Activated naive CD8-positive, alpha-beta T cell treated with anti-CD3 and anti-CD28 coated beads for 36 hours (primary cell): ENCODE measurements at regions not wholly inside any gene's neighbourhood (a gene's known extent, or its start where the extent isn't known, plus 50 kb on each side); places are given as distances from the start of the nearest gene placed in this dataset.
"Not testable (repeated sequence)": the region's sequence is repeated elsewhere in the genome, so short reads cannot be mapped to it uniquely, and the experiment has no call there.

Experiments
- DNase-seq: peaks from one replicate; pipeline ENCODE4 v3.0.0; 2021
- H3K27ac Mint-ChIP-seq: one replicate; pipeline ENCODE4 v1.8.0; 2022; ENCODE audit warnings: mild to moderate bottlenecking, moderate library complexity, mixed read lengths
- H3K27me3 Mint-ChIP-seq: one replicate; pipeline ENCODE4 v1.8.0; 2022; ENCODE audit warnings: mild to moderate bottlenecking, mixed read lengths
- H3K36me3 Mint-ChIP-seq: one replicate; pipeline ENCODE4 v1.8.0; 2021; ENCODE audit warnings: mild to moderate bottlenecking, mixed read lengths
- H3K4me1 Mint-ChIP-seq: one replicate; pipeline ENCODE4 v1.8.0; 2021; ENCODE audit warnings: mixed read lengths
- H3K4me3 Mint-ChIP-seq: one replicate; pipeline ENCODE4 v1.8.0; 2022; ENCODE audit warnings: mild to moderate bottlenecking, moderate library complexity, mixed read lengths
- H3K9me3 Mint-ChIP-seq: one replicate; pipeline ENCODE4 v1.8.0; 2022; ENCODE audit warnings: mixed read lengths

GRCh38 chr2:122808286-122808969 is 1053.0 kb downstream of the TSN start:
- no peak for DNase-seq
- no peak overlapping the region for H3K27ac Mint-ChIP-seq
- H3K9me3 Mint-ChIP-seq, result peaks cover 3% of the 10 kb centered on the region
- no peak overlapping the region for H3K4me3 Mint-ChIP-seq
- no peaks in the 10 kb centered on the region for H3K4me1 Mint-ChIP-seq
- no peaks in the 10 kb centered on the region for H3K36me3 Mint-ChIP-seq
- H3K27me3 Mint-ChIP-seq, result no peaks in the 10 kb centered on the region

- not testable (repeated sequence) for DNase-seq, H3K36me3 Mint-ChIP-seq, H3K4me1 Mint-ChIP-seq, H3K4me3 Mint-ChIP-seq, H3K27me3 Mint-ChIP-seq, H3K27ac Mint-ChIP-seq, H3K9me3 Mint-ChIP-seq
Measured at GRCh38 chr2:122812214-122812613, 1056.8 kb downstream of the TSN start.

- H3K36me3 Mint-ChIP-seq, result no peaks in the 10 kb centered on the region
- no peak overlapping the region for H3K4me3 Mint-ChIP-seq
Measured at GRCh38 chr2:122815120-122815519, 1059.7 kb downstream of the TSN start.

GRCh38 chr2:122816803-122817202 is 1061.4 kb downstream of the TSN start:
- H3K27ac Mint-ChIP-seq, result no peak overlapping the region
- H3K9me3 Mint-ChIP-seq, result peaks cover 3% of the 10 kb centered on the region
- DNase-seq, result no peak
- no peak overlapping the region for H3K4me3 Mint-ChIP-seq
- H3K36me3 Mint-ChIP-seq, result no peaks in the 10 kb centered on the region
- H3K4me1 Mint-ChIP-seq, result no peaks in the 10 kb centered on the region
- no peaks in the 10 kb centered on the region for H3K27me3 Mint-ChIP-seq

More at GRCh38 chr2:122815120-122815519, 1059.7 kb downstream of the TSN start:
- DNase-seq, result no peak
- Mint-ChIP-seq H3K4me1 (no peaks in the 10 kb centered on the region), H3K27ac (no peak overlapping the region), H3K9me3 (peaks cover 6% of the 10 kb centered on the region), H3K27me3 (no peaks in the 10 kb centered on the region)

- H3K4me1 Mint-ChIP-seq, result no peaks in the 10 kb centered on the region
- no peaks in the 10 kb centered on the region for H3K9me3 Mint-ChIP-seq
- no peak overlapping the region for H3K27ac Mint-ChIP-seq
- H3K36me3 Mint-ChIP-seq, result no peaks in the 10 kb centered on the region
- H3K27me3 Mint-ChIP-seq, result no peaks in the 10 kb centered on the region
- DNase-seq, result no peak
- no peak overlapping the region for H3K4me3 Mint-ChIP-seq
Measured at GRCh38 chr2:122822319-122822718, 1066.9 kb downstream of the TSN start.

GRCh38 chr2:122830157-122830556 is 1074.7 kb downstream of the TSN start:
- no peaks in the 10 kb centered on the region for H3K4me1 Mint-ChIP-seq
- no peak for DNase-seq
- H3K27me3 Mint-ChIP-seq, result no peaks in the 10 kb centered on the region
- peaks cover 2% of the 10 kb centered on the region for H3K9me3 Mint-ChIP-seq
- H3K36me3 Mint-ChIP-seq, result no peaks in the 10 kb centered on the region
- H3K4me3 Mint-ChIP-seq, result no peak overlapping the region
- no peak overlapping the region for H3K27ac Mint-ChIP-seq

GRCh38 chr2:122831649-122832048 is 1076.2 kb downstream of the TSN start:
- no peaks in the 10 kb centered on the region for H3K36me3 Mint-ChIP-seq
- H3K4me1 Mint-ChIP-seq, result no peaks in the 10 kb centered on the region
- no peak overlapping the region for H3K27ac Mint-ChIP-seq
- H3K4me3 Mint-ChIP-seq, result no peak overlapping the region
- DNase-seq, result no peak
- no peaks in the 10 kb centered on the region for H3K27me3 Mint-ChIP-seq
- peaks cover 2% of the 10 kb centered on the region for H3K9me3 Mint-ChIP-seq

GRCh38 chr2:122843503-122843902 is 1088.1 kb downstream of the TSN start:
- Mint-ChIP-seq H3K27me3 (no peaks in the 10 kb centered on the region), H3K4me1 (no peaks in the 10 kb centered on the region), H3K27ac (no peak overlapping the region), H3K36me3 (no peaks in the 10 kb centered on the region), H3K9me3 (peaks cover 2% of the 10 kb centered on the region), H3K4me3 (no peak overlapping the region)
- DNase-seq, result no peak

- no peaks in the 10 kb centered on the region for H3K27me3 Mint-ChIP-seq
- H3K4me1 Mint-ChIP-seq, result no peaks in the 10 kb centered on the region
- no peak overlapping the region for H3K27ac Mint-ChIP-seq
- no peak overlapping the region for H3K4me3 Mint-ChIP-seq
- peaks cover 2% of the 10 kb centered on the region for H3K9me3 Mint-ChIP-seq
- no peaks in the 10 kb centered on the region for H3K36me3 Mint-ChIP-seq
- no peak for DNase-seq
Measured at GRCh38 chr2:122851161-122851560, 1095.7 kb downstream of the TSN start.

GRCh38 chr2:122851972-122852531 is 1096.6 kb downstream of the TSN start:
- Mint-ChIP-seq H3K9me3 (peaks cover 2% of the 10 kb centered on the region), H3K4me1 (no peaks in the 10 kb centered on the region), H3K27ac (no peak overlapping the region), H3K4me3 (no peak overlapping the region), H3K36me3 (no peaks in the 10 kb centered on the region), H3K27me3 (no peaks in the 10 kb centered on the region)
- DNase-seq, result no peak

GRCh38 chr2:122856696-122857095 is 1101.2 kb downstream of the TSN start:
- peaks cover 8% of the 10 kb centered on the region for H3K9me3 Mint-ChIP-seq
- H3K27ac Mint-ChIP-seq, result no peak overlapping the region
- no peaks in the 10 kb centered on the region for H3K36me3 Mint-ChIP-seq
- no peaks in the 10 kb centered on the region for H3K4me1 Mint-ChIP-seq
- H3K27me3 Mint-ChIP-seq, result no peaks in the 10 kb centered on the region
- H3K4me3 Mint-ChIP-seq, result no peak overlapping the region
- DNase-seq, result no peak

- no peaks in the 10 kb centered on the region for H3K4me1 Mint-ChIP-seq
- DNase-seq, result no peak
- peaks cover 8% of the 10 kb centered on the region for H3K9me3 Mint-ChIP-seq
- H3K27me3 Mint-ChIP-seq, result no peaks in the 10 kb centered on the region
- no peak overlapping the region for H3K27ac Mint-ChIP-seq
- H3K36me3 Mint-ChIP-seq, result no peaks in the 10 kb centered on the region
- H3K4me3 Mint-ChIP-seq, result no peak overlapping the region
Measured at GRCh38 chr2:122858075-122858702, 1102.7 kb downstream of the TSN start.

GRCh38 chr2:122858813-122859212 is 1103.4 kb downstream of the TSN start:
- Mint-ChIP-seq H3K36me3 (no peaks in the 10 kb centered on the region), H3K4me3 (no peak overlapping the region), H3K27ac (no peak overlapping the region), H3K27me3 (no peaks in the 10 kb centered on the region), H3K9me3 (peaks cover 7% of the 10 kb centered on the region), H3K4me1 (no peaks in the 10 kb centered on the region)
- DNase-seq, result no peak

- Mint-ChIP-seq H3K27me3 (no peaks in the 10 kb centered on the region), H3K27ac (no peak overlapping the region), H3K4me1 (no peaks in the 10 kb centered on the region), H3K4me3 (no peak overlapping the region), H3K9me3 (peaks cover 7% of the 10 kb centered on the region), H3K36me3 (no peaks in the 10 kb centered on the region)
- DNase-seq, result no peak
Measured at GRCh38 chr2:122859260-122859659, 1103.8 kb downstream of the TSN start.

GRCh38 chr2:122863532-122863931 is 1108.1 kb downstream of the TSN start:
- no peaks in the 10 kb centered on the region for H3K4me1 Mint-ChIP-seq
- H3K9me3 Mint-ChIP-seq, result peaks cover 10% of the 10 kb centered on the region
- H3K4me3 Mint-ChIP-seq, result no peak overlapping the region
- no peaks in the 10 kb centered on the region for H3K36me3 Mint-ChIP-seq
- no peaks in the 10 kb centered on the region for H3K27me3 Mint-ChIP-seq
- no peak overlapping the region for H3K27ac Mint-ChIP-seq
- no peak for DNase-seq

- DNase-seq, result no peak
- no peak overlapping the region for H3K27ac Mint-ChIP-seq
- H3K9me3 Mint-ChIP-seq, result peaks cover 6% of the 10 kb centered on the region
- H3K36me3 Mint-ChIP-seq, result no peaks in the 10 kb centered on the region
- H3K4me3 Mint-ChIP-seq, result no peak overlapping the region
- H3K27me3 Mint-ChIP-seq, result no peaks in the 10 kb centered on the region
- H3K4me1 Mint-ChIP-seq, result no peaks in the 10 kb centered on the region
Measured at GRCh38 chr2:122864728-122865127, 1109.3 kb downstream of the TSN start.
